ENCODE measurements at regions not wholly inside any gene's neighbourhood (a gene's known extent, or its start where the extent isn't known, plus 50 kb on each side); places are given as distances from the start of the nearest gene placed in this dataset.

DNA sequence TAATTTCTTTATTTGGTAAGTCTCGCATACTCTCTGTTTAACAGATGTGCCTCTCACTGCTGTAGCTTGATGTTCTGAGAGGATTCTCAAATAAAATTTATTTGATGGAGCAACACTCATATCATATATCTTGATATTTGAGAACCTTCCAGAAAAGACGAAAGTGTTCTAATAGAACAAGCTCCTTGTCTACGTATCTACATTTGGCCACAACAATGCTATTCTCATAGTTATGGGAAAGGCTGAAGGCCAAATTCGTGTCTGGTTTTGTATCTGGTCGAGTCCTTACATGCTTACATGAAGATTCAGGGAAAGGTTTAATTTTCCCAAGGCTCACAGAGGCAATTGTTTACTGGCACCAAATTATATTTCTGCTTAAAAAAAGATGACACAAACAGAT is 186.7 kb upstream of the SLC38A2 start:
- Histone ChIP-seq H3K9me3 (ENCODE audit: control insufficient read depth, low read length) (no peaks in the 10 kb centered on the region), H3K4me1 (ENCODE audit: control insufficient read depth, insufficient read depth, low read length) (no peaks in the 10 kb centered on the region), H3K36me3 (ENCODE audit: control insufficient read depth, insufficient read depth, low read length) (no peaks in the 10 kb centered on the region), H3K27me3 (ENCODE audit: control insufficient read depth, insufficient read depth, low read length) (no peaks in the 10 kb centered on the region), H3K9ac (ENCODE audit: low read length) (no peak overlapping the region), H3K4me3 (ENCODE audit: low read length) (no peak overlapping the region)

DNA sequence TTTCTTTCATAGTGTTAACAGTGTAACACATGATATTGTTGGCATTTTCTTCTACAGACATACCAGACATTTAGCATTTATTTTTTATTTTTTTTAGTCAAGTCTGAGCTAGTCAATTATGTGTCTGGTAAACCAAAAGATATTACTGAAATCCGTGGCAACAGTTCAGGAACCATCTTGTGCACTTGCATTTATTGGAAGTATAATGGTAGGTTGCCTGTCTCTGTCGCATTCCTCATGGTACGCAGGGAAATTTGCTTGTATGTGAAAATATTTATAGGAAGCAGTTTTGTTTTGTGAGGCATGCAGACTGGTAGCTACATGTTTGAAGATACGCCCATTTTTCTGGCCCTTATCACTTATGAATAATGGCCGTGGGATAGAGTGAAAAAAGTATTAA is 186.1 kb upstream of the SLC38A2 start:
- H3K36me3 ChIP-seq (ENCODE audit: control insufficient read depth, insufficient read depth, low read length), result no peaks in the 10 kb centered on the region
- H3K4me1 ChIP-seq (ENCODE audit: control insufficient read depth, insufficient read depth, low read length), result no peaks in the 10 kb centered on the region
- H3K4me3 ChIP-seq (ENCODE audit: low read length), result no peak overlapping the region
- H3K9ac ChIP-seq (ENCODE audit: low read length), result no peak overlapping the region
- no peaks in the 10 kb centered on the region for H3K27me3 ChIP-seq (ENCODE audit: control insufficient read depth, insufficient read depth, low read length)
- H3K9me3 ChIP-seq (ENCODE audit: control insufficient read depth, low read length), result no peaks in the 10 kb centered on the region

DNA sequence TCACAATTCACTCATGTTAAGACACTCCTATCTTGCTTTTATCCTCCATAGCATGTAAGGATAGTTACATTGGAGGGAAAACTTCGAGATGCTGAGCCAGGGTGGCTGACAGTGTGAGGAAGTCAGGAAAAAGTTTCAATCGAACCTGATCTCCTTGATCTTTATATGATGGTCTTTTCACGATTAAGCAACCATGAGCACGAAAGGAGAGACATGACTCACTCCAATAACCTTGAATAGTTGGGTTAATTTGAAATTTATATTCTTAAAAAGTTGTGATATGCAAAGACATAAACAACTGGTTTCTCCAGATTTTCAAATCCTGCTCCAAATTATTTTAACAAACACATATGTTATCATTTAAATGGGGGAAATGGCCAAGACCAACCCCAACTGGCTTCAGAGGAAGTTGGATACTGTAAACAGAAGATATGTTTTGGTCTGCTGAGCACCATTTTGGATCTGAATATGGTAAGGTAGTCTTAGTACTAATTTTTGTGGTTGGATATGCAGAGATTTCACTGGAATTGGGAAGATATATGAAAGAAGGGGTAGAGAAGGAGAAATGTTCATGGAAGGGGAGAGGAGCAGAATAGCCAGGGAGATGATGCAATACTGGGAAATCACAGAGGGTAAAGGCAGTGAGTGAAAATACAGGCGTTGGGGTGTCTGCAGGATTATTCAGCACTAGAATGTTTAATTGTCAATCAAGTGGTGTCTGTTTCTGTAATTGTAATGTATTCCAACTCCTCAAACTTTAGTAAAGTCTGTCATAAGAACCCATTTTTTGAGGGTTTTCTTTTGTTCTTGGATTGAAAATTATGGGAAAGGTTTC is 185.2 kb upstream of the SLC38A2 start:
- no peaks in the 10 kb centered on the region for H3K27me3 ChIP-seq (ENCODE audit: control insufficient read depth, insufficient read depth, low read length)
- no peak overlapping the region for H3K4me3 ChIP-seq (ENCODE audit: low read length)
- no peaks in the 10 kb centered on the region for H3K36me3 ChIP-seq (ENCODE audit: control insufficient read depth, insufficient read depth, low read length)
- H3K9ac ChIP-seq (ENCODE audit: low read length), result no peak overlapping the region
- H3K9me3 ChIP-seq (ENCODE audit: control insufficient read depth, low read length), result no peaks in the 10 kb centered on the region
- H3K4me1 ChIP-seq (ENCODE audit: control insufficient read depth, insufficient read depth, low read length), result no peaks in the 10 kb centered on the region

DNA sequence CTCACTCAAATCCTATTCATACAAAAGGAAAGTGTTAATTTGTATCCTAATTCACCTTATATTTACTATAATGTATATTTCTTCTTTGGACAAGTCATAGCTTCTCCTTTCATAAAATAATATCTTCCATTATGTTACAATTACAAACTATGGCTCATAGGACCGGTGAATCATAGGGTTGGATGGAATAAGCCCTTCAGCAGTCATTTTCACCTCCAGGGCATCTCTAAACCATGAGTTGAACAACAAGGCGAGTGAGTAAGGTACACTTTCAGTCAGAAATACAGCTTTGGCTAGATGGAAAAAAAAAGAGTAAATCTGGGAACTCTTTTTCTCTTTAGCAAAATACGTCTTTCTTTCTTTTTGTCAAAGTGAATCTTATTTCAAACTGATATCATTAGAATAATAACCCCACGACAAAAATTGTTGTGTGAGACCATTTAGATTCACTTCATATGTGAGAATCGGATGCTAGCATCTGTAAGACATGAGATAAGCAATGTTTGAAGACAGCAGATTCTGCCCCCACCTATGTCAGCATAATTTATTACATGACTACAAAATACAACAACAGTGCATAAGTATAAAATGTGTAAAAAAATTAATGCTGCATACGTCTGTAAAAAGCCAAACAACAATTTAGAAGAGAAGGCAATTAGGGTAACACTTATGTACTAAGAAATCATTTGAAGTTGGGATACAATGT is 184.4 kb upstream of the SLC38A2 start:
- H3K9ac ChIP-seq (ENCODE audit: low read length), result no peak overlapping the region
- H3K9me3 ChIP-seq (ENCODE audit: control insufficient read depth, low read length), result no peaks in the 10 kb centered on the region
- no peaks in the 10 kb centered on the region for H3K27me3 ChIP-seq (ENCODE audit: control insufficient read depth, insufficient read depth, low read length)
- H3K36me3 ChIP-seq (ENCODE audit: control insufficient read depth, insufficient read depth, low read length), result no peaks in the 10 kb centered on the region
- H3K4me3 ChIP-seq (ENCODE audit: low read length), result no peak overlapping the region
- no peaks in the 10 kb centered on the region for H3K4me1 ChIP-seq (ENCODE audit: control insufficient read depth, insufficient read depth, low read length)

DNA sequence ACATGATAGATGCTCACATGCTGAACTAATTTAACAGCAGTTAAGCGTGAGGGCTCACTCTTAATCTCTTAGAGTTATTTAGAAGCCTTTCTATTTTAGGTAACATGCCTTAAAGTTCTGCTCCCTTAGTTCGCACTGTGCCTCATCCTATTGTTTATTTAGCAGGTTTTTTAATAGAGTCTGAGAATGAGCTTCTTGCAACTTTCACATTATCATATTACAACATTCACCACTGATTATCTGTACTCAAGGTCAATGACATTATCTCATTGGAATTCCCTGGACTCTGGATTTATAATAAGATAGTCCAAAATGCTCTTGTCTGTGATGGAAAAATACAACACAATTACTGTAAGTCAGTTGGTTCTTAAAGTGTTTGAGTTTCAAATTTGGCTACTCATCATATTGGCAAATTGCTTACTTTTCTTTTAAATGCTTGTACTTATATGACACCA is 183.6 kb upstream of the SLC38A2 start:
- no peaks in the 10 kb centered on the region for H3K4me1 ChIP-seq (ENCODE audit: control insufficient read depth, insufficient read depth, low read length)
- H3K4me3 ChIP-seq (ENCODE audit: low read length), result no peak overlapping the region
- H3K27me3 ChIP-seq (ENCODE audit: control insufficient read depth, insufficient read depth, low read length), result no peaks in the 10 kb centered on the region
- H3K36me3 ChIP-seq (ENCODE audit: control insufficient read depth, insufficient read depth, low read length), result no peaks in the 10 kb centered on the region
- H3K9ac ChIP-seq (ENCODE audit: low read length), result no peak overlapping the region
- H3K9me3 ChIP-seq (ENCODE audit: control insufficient read depth, low read length), result no peaks in the 10 kb centered on the region

DNA sequence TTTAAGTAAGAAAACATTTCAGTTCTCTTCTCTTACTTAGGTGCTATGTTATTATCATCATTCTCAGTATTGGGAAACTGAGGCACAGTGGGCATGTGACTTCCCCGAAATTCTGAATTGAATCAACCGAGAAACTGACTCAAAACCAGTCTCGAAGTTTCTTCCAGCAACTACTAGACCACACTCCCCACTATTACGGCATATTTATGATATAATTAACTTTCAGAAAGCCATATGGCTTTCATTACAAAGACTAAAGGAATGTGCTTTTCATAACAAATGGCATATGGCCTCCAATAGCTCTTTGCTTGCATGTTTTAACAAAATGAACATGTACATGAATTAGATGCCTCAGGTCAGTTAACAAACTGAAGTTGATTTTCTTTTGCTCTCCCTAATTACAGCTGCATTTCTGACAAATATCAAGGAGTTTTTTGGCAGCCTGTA is 182.9 kb upstream of the SLC38A2 start:
- H3K36me3 ChIP-seq (ENCODE audit: control insufficient read depth, insufficient read depth, low read length), result no peaks in the 10 kb centered on the region
- no peak overlapping the region for H3K9ac ChIP-seq (ENCODE audit: low read length)
- no peak overlapping the region for H3K4me3 ChIP-seq (ENCODE audit: low read length)
- no peaks in the 10 kb centered on the region for H3K9me3 ChIP-seq (ENCODE audit: control insufficient read depth, low read length)
- no peaks in the 10 kb centered on the region for H3K4me1 ChIP-seq (ENCODE audit: control insufficient read depth, insufficient read depth, low read length)
- no peaks in the 10 kb centered on the region for H3K27me3 ChIP-seq (ENCODE audit: control insufficient read depth, insufficient read depth, low read length)

DNA sequence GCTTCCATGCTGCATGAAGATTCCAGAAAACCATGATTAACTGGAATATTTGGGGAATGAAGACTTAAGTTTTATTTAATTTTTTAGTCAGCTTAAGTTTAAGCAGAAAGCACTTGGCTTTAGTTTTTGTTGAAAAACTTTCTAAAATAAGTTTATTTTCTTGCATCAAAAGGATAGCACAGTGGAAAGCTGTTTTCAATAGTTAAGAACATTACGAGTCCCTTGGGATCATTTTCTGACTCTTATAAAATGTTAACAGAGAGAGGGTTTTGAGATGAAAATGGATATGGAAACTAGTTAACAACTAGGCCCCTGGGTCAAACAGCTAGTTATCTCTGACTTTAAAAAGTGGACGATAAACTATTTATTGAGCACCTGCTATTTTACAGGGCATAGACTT is 181.9 kb upstream of the SLC38A2 start:
- H3K36me3 ChIP-seq (ENCODE audit: control insufficient read depth, insufficient read depth, low read length), result no peaks in the 10 kb centered on the region
- H3K27me3 ChIP-seq (ENCODE audit: control insufficient read depth, insufficient read depth, low read length), result no peaks in the 10 kb centered on the region
- H3K4me1 ChIP-seq (ENCODE audit: control insufficient read depth, insufficient read depth, low read length), result no peaks in the 10 kb centered on the region
- H3K9ac ChIP-seq (ENCODE audit: low read length), result no peak overlapping the region
- H3K4me3 ChIP-seq (ENCODE audit: low read length), result no peak overlapping the region
- no peaks in the 10 kb centered on the region for H3K9me3 ChIP-seq (ENCODE audit: control insufficient read depth, low read length)

DNA sequence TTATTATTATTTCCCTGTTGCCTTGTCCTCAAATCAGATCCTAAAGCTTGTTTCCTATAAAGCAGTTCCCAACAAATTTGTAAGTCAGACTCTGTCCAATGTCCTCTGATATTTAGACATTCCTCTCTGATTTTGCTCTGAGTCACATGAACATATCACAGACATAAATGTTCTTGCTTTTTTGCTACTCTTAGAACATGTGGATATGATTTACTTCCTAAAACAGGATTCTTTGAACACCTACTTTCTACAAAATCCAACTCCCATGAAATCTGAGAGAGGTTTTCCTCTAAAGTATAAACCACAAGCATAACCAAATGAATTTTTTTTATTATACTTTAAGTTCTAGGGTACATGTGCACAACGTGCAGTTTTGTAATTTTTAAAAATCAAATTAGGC is 181.3 kb upstream of the SLC38A2 start:
- H3K4me1 ChIP-seq (ENCODE audit: control insufficient read depth, insufficient read depth, low read length), result no peaks in the 10 kb centered on the region
- no peaks in the 10 kb centered on the region for H3K36me3 ChIP-seq (ENCODE audit: control insufficient read depth, insufficient read depth, low read length)
- H3K27me3 ChIP-seq (ENCODE audit: control insufficient read depth, insufficient read depth, low read length), result no peaks in the 10 kb centered on the region
- no peaks in the 10 kb centered on the region for H3K9me3 ChIP-seq (ENCODE audit: control insufficient read depth, low read length)
- no peak overlapping the region for H3K9ac ChIP-seq (ENCODE audit: low read length)
- no peak overlapping the region for H3K4me3 ChIP-seq (ENCODE audit: low read length)

DNA sequence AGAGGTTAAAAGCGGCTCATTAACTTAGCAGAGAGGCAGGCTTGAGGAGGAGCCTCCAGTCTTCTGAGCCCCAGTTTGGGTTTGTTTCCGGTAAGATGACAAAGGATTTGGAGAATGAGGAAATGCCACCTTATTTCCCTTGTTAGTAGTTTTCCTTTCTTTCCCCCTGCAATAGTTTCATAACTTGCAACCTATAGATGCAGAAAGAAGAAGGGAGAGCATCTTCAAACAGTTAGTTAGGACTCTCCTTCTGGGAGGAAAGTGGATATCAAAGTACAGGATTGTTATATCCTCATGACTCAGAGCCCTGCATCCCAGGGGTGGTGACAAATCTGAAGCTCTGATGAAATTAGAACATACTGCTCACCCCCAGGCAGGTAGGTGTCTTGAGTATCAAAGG is 180.7 kb upstream of the SLC38A2 start:
- H3K4me1 ChIP-seq (ENCODE audit: control insufficient read depth, insufficient read depth, low read length), result no peaks in the 10 kb centered on the region

DNA sequence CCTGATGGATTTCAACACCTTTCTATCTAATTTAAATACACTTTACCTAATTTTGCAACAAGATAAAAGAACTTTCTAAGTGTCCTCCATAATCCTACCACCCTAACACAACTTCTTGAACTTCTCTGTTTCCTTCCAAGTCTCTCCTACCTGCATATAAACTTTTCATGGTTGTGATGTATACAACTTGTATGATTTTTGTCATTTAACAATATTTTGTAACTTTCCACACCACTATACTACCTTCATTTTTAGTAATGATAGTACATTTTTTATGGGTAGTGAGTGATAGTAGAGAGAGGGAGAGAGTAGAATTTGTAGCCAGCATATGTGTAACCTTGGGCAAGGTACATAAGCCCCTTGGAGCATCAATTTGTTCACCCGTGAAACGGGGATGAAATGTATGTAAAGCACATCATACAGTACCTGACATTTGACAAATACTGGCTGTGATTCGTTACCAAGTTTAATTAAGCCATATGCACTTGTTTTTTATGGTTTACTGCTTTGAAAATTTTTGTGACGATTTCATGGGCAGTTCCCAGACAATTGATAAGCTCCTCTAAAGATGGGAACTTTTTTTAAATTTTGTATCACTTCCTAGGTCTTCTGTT is 177.8 kb upstream of the SLC38A2 start:
- no peak overlapping the region for H3K9ac ChIP-seq (ENCODE audit: low read length)
- no peaks in the 10 kb centered on the region for H3K27me3 ChIP-seq (ENCODE audit: control insufficient read depth, insufficient read depth, low read length)
- no peaks in the 10 kb centered on the region for H3K36me3 ChIP-seq (ENCODE audit: control insufficient read depth, insufficient read depth, low read length)
- no peaks in the 10 kb centered on the region for H3K4me1 ChIP-seq (ENCODE audit: control insufficient read depth, insufficient read depth, low read length)
- no peaks in the 10 kb centered on the region for H3K9me3 ChIP-seq (ENCODE audit: control insufficient read depth, low read length)
- H3K4me3 ChIP-seq (ENCODE audit: low read length), result no peak overlapping the region

More for the DNA sequence above, 180.7 kb upstream of the SLC38A2 start:
- Histone ChIP-seq H3K36me3 (ENCODE audit: control insufficient read depth, insufficient read depth, low read length) (no peaks in the 10 kb centered on the region), H3K27me3 (ENCODE audit: control insufficient read depth, insufficient read depth, low read length) (no peaks in the 10 kb centered on the region), H3K9me3 (ENCODE audit: control insufficient read depth, low read length) (no peaks in the 10 kb centered on the region), H3K4me3 (ENCODE audit: low read length) (no peak overlapping the region), H3K9ac (ENCODE audit: low read length) (no peak overlapping the region)

DNA sequence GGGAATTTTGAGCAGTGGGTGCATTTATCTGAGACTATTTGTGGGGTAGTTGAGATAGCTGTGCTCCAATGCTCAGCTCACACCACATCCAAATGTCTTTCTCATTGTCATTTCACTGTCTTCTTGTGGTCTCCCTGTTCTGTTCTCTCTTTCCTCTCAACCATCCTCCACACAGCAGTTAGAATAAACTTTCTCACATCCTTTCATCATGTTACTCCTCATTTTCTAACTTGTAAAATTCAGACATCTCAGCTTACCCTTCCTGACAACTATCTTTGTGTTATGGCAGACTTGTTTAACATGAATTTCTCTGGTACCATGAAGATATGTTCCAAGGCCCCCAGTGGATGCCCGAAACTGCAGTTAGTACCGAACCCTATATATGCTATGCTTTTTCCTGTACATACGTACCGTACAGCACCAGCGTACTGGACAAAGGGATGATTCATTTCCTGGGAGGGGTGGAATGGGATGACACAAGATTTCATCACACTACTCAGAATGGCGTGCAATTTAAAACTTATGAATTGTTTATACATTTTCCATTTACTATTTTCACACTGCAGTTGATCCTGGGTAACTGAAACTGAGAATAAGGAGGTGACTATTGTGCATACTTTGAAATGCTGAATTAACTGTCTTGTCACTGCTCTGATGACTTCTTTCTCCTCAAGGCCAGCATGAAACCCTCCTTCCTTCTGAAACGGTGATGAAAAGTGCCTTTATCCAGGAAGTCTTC is 177.1 kb upstream of the SLC38A2 start:
- Histone ChIP-seq H3K4me3 (ENCODE audit: low read length) (no peak overlapping the region), H3K36me3 (ENCODE audit: control insufficient read depth, insufficient read depth, low read length) (no peaks in the 10 kb centered on the region), H3K9ac (ENCODE audit: low read length) (no peak overlapping the region), H3K9me3 (ENCODE audit: control insufficient read depth, low read length) (no peaks in the 10 kb centered on the region), H3K4me1 (ENCODE audit: control insufficient read depth, insufficient read depth, low read length) (no peaks in the 10 kb centered on the region), H3K27me3 (ENCODE audit: control insufficient read depth, insufficient read depth, low read length) (no peaks in the 10 kb centered on the region)
